Esophagus squamous epithelium (tissue), 5 donors: ENCODE measurements at regions not wholly inside any gene's neighbourhood (a gene's known extent, or its start where the extent isn't known, plus 50 kb on each side); places are given as distances from the start of the nearest gene placed in this dataset.
"Not testable (repeated sequence)": the region's sequence is repeated elsewhere in the genome, so short reads cannot be mapped to it uniquely, and the experiment has no call there.

Experiments
- DNase-seq: peaks from one replicate; lab custom pipeline; 2025; lab: John Stamatoyannopoulos, UW
- H3K27ac ChIP-seq, 4 donors: fragments of 200-600 bp; sonication (generic); one replicate each; pipeline ENCODE4 v1.5.1; 2016 to 2019; ENCODE audit warnings: mild to moderate bottlenecking in 1 of 4
- H3K27me3 ChIP-seq, 4 donors: fragments of 200-600 bp; sonication (generic); 1 replicate in 3 of 4; 2 replicates in 1 of 4; pipeline versions ENCODE4 v1.5.1 to v1.6.0; 2017 to 2021; ENCODE audit warnings: antibody characterized with exemption in 1 of 4
- H3K36me3 ChIP-seq, 3 donors: fragments of 200-600 bp; sonication (generic); one replicate each; pipeline ENCODE4 v1.5.1; 2016 to 2019
- H3K4me1 ChIP-seq, 3 donors: fragments of 200-600 bp; sonication (generic); one replicate each; pipeline ENCODE4 v1.5.1; 2017 to 2019
- H3K4me3 ChIP-seq, 4 donors: fragments of 200-600 bp; sonication (generic); 1 replicate in 3 of 4; 2 replicates in 1 of 4; pipeline ENCODE4 v1.5.1; 2016 to 2019; ENCODE audit warnings: mild to moderate bottlenecking in 2 of 4, moderate library complexity in 1 of 4
- H3K9me3 ChIP-seq, 3 donors: fragments of 200-600 bp; sonication (generic); one replicate each; pipeline ENCODE4 v1.5.1; 2016 to 2019
- CTCF ChIP-seq, 6 experiments: fragments of 450-650 bp in 4 of 6; fragments of 200-600 bp in 2 of 6; sonication (generic) in 2 of 6; IDR thresholded peaks; one replicate each; pipeline ENCODE4 v1.5.1; 2016 to 2019; ENCODE audit warnings: antibody characterized with exemption in 6 of 6, mild to moderate bottlenecking in 4 of 6, moderate library complexity in 4 of 6
- POLR2A ChIP-seq, 4 donors: fragments of 450-650 bp; IDR thresholded peaks; one replicate each; pipeline ENCODE4 v1.6.1; 2017; ENCODE audit warnings: antibody characterized with exemption in 4 of 4, mild to moderate bottlenecking in 4 of 4, moderate library complexity in 3 of 4
- WGBS, 2 donors: methylation state at CpG; one replicate each; pipeline ENCODE4 v1.1.5; 2018; 5-methylcytosine and 5-hydroxymethylcytosine counted together
- intact Hi-C: fragments of 100-400 bp; cut with DNase I; formaldehyde crosslinking; loops from one replicate; pipeline ENCODE4 v1.15.0; 2022
- donor health status: DM: yes; HTN: yes; CAD: no.

- TF ChIP-seq POLR2A (IDR thresholded peaks at IDR 0.05) = no peak
- no peak for TF ChIP-seq CTCF (IDR thresholded peaks at IDR 0.05)
- Histone ChIP-seq H3K36me3 (no peaks in the 10 kb centered on the region), H3K4me3 (no peak overlapping the region), H3K9me3 (no peaks in the 10 kb centered on the region), H3K27ac (no peak overlapping the region), H3K27me3 (no peaks in the 10 kb centered on the region), H3K4me1 (no peaks in the 10 kb centered on the region)
- intact Hi-C loops = no loop called here
- 23 to 58% methylated on average over 2 of the region's 2 CpGs for WGBS, 2 donors
- DNase-seq = no peak
These were observed 506.2 kb upstream of the TMEFF2 start for GRCh38 chr2:192700934-192701333.

- 65 to 79% methylated on average over 5 of the region's 5 CpGs for WGBS, 2 donors
- no peaks in the 10 kb centered on the region for H3K9me3 ChIP-seq
- DNase-seq = no peak
- TF ChIP-seq CTCF (IDR thresholded peaks at IDR 0.05) = no peak
- TF ChIP-seq POLR2A (IDR thresholded peaks at IDR 0.05) = no peak
- no peak overlapping the region for H3K27ac ChIP-seq
- intact Hi-C loops = no loop called here
- no peaks in the 10 kb centered on the region for H3K36me3 ChIP-seq
- H3K27me3 ChIP-seq = no peaks in the 10 kb centered on the region
- no peak overlapping the region for H3K4me3 ChIP-seq
- H3K4me1 ChIP-seq = no peaks in the 10 kb centered on the region
These were observed 503.1 kb upstream of the TMEFF2 start for GRCh38 chr2:192697880-192698279.

- no peak overlapping the region for H3K27ac ChIP-seq
These were observed 502.1 kb upstream of the TMEFF2 start for GRCh38 chr2:192696857-192697256.

GRCh38 chr2:192687015-192687414 is 492.3 kb upstream of the TMEFF2 start:
- Histone ChIP-seq H3K27ac (no peak overlapping the region), H3K4me1 (no peaks in the 10 kb centered on the region), H3K27me3 (no peaks in the 10 kb centered on the region), H3K9me3 (no peaks in the 10 kb centered on the region), H3K36me3 (no peaks in the 10 kb centered on the region), H3K4me3 (no peak overlapping the region)
- no peak for TF ChIP-seq POLR2A (IDR thresholded peaks at IDR 0.05)
- no peak for TF ChIP-seq CTCF (IDR thresholded peaks at IDR 0.05)
- WGBS, 2 donors = 55 to 67% methylated on average over 3 of the region's 3 CpGs
- no peak for DNase-seq
- intact Hi-C loops = no loop called here

More at GRCh38 chr2:192696857-192697256, 502.1 kb upstream of the TMEFF2 start:
- no peak for DNase-seq
- H3K27me3 ChIP-seq = no peaks in the 10 kb centered on the region
- H3K9me3 ChIP-seq = no peaks in the 10 kb centered on the region
- TF ChIP-seq POLR2A (IDR thresholded peaks at IDR 0.05) (no peak), CTCF (IDR thresholded peaks at IDR 0.05) (no peak)
- intact Hi-C loops = no loop called here
- 75 to 83% methylated on average over 3 of the region's 3 CpGs for WGBS, 2 donors
- no peaks in the 10 kb centered on the region for H3K36me3 ChIP-seq
- H3K4me3 ChIP-seq = no peak overlapping the region
- no peaks in the 10 kb centered on the region for H3K4me1 ChIP-seq

- WGBS, 2 donors = 92 to 97% methylated on average over 27 of the region's 27 CpGs
- H3K4me1 ChIP-seq, H3K36me3 ChIP-seq, H3K4me3 ChIP-seq, intact Hi-C loops, DNase-seq, H3K9me3 ChIP-seq, H3K27me3 ChIP-seq, H3K27ac ChIP-seq: not testable (repeated sequence)
These were observed 487.8 kb upstream of the TMEFF2 start for GRCh38 chr2:192682511-192682910.

GRCh38 chr2:192675681-192676080 is 480.9 kb upstream of the TMEFF2 start:
- H3K27me3 ChIP-seq = no peaks in the 10 kb centered on the region
- no peaks in the 10 kb centered on the region for H3K4me1 ChIP-seq
- no peak for TF ChIP-seq POLR2A (IDR thresholded peaks at IDR 0.05)
- TF ChIP-seq CTCF (IDR thresholded peaks at IDR 0.05) = no peak
- intact Hi-C loops = no loop called here
- H3K4me3 ChIP-seq = no peak overlapping the region
- WGBS, 2 donors = 75% methylated on average over 5 of the region's 5 CpGs
- no peak for DNase-seq
- H3K9me3 ChIP-seq = no peaks in the 10 kb centered on the region
- no peaks in the 10 kb centered on the region for H3K36me3 ChIP-seq
- no peak overlapping the region for H3K27ac ChIP-seq
